T-helper 1 cell treated with Interleukin-12 subunit alpha and Interleukin-12 subunit beta and Interleukin-4 antibody, amounts not matched to agents 30 ng/mL and 1 ng/mL, for 36 hours (primary cell): ENCODE measurements at regions not wholly inside any gene's neighbourhood (a gene's known extent, or its start where the extent isn't known, plus 50 kb on each side); places are given as distances from the start of the nearest gene placed in this dataset.
"Not testable (repeated sequence)": the region's sequence is repeated elsewhere in the genome, so short reads cannot be mapped to it uniquely, and the experiment has no call there.

Experiments used
- intact Hi-C: fragments of 100-400 bp; cut with micrococcal nuclease; formaldehyde crosslinking; loops from one replicate; pipeline ENCODE4 v1.15.1; 2024

GRCh38 chr4:33948921-33949320 is 2295.4 kb downstream of the ARAP2 start:
- intact Hi-C loops: no loop called here

GRCh38 chr4:33953848-33954247 is 2290.5 kb downstream of the ARAP2 start:
- intact Hi-C loops: loop anchor here (2.0 kb wide), 1 partner anchor 59 kb away; no protein-coding TSS in a partner anchor

GRCh38 chr4:33954759-33955158 is 2289.6 kb downstream of the ARAP2 start:
- intact Hi-C loops: no loop called here

GRCh38 chr4:33959519-33959918 is 2284.8 kb downstream of the ARAP2 start:
- intact Hi-C loops: no loop called here

GRCh38 chr4:33961761-33962160 is 2282.6 kb downstream of the ARAP2 start:
- intact Hi-C loops: no loop called here

- intact Hi-C loops: no loop called here
These were observed 2277.5 kb downstream of the ARAP2 start for GRCh38 chr4:33966808-33967207.

- intact Hi-C loops: no loop called here
These were observed 2270.0 kb downstream of the ARAP2 start for GRCh38 chr4:33974270-33974669.

- intact Hi-C loops: no loop called here
These were observed 2268.3 kb downstream of the ARAP2 start for GRCh38 chr4:33975995-33976394.

GRCh38 chr4:33979781-33980180 is 2264.5 kb downstream of the ARAP2 start:
- intact Hi-C loops: not testable (repeated sequence)

GRCh38 chr4:33980361-33980760 is 2264.0 kb downstream of the ARAP2 start:
- intact Hi-C loops: no loop called here

- intact Hi-C loops: no loop called here
These were observed 2254.4 kb downstream of the ARAP2 start for GRCh38 chr4:33989820-33990443.

- intact Hi-C loops: no loop called here
These were observed 2248.1 kb downstream of the ARAP2 start for GRCh38 chr4:33996075-33996718.

GRCh38 chr4:33998291-33998690 is 2246.0 kb downstream of the ARAP2 start:
- intact Hi-C loops: no loop called here

- intact Hi-C loops: no loop called here
These were observed 2244.0 kb downstream of the ARAP2 start for GRCh38 chr4:34000356-34000755.

- intact Hi-C loops: not testable (repeated sequence)
These were observed 2237.8 kb downstream of the ARAP2 start for GRCh38 chr4:34006540-34006939.

GRCh38 chr4:34009951-34010350 is 2234.4 kb downstream of the ARAP2 start:
- intact Hi-C loops: no loop called here

- intact Hi-C loops: no loop called here
These were observed 2233.4 kb downstream of the ARAP2 start for GRCh38 chr4:34010751-34011519.

- intact Hi-C loops: no loop called here
These were observed 2209.1 kb downstream of the ARAP2 start for GRCh38 chr4:34035225-34035624.

- intact Hi-C loops: no loop called here
These were observed 2207.0 kb downstream of the ARAP2 start for GRCh38 chr4:34037280-34037679.

GRCh38 chr4:34039766-34040165 is 2204.5 kb downstream of the ARAP2 start:
- intact Hi-C loops: no loop called here

- intact Hi-C loops: no loop called here
These were observed 2201.2 kb downstream of the ARAP2 start for GRCh38 chr4:34043131-34043530.

- intact Hi-C loops: no loop called here
These were observed 2197.7 kb downstream of the ARAP2 start for GRCh38 chr4:34046580-34046979.
